Karpas-422 (cell line): ENCODE measurements at regions not wholly inside any gene's neighbourhood (a gene's known extent, or its start where the extent isn't known, plus 50 kb on each side); places are given as distances from the start of the nearest gene placed in this dataset.

Source experiments
- DNase-seq: peaks from one replicate; pipeline ENCODE4 v3.0.0-alpha.2; 2015
- H2AFZ ChIP-seq: fragments of 200-600 bp; sonication (generic); 2 replicates; pipeline ENCODE4 v1.6.1; 2014; ENCODE audit warnings: antibody characterized with exemption, low read length, mixed read lengths
- H3K27ac ChIP-seq: fragments of 200-600 bp; sonication (generic); 2 replicates; pipeline ENCODE4 v1.5.1; 2014; ENCODE audit warnings: mild to moderate bottlenecking, low read length, moderate library complexity
- H3K27me3 ChIP-seq: fragments of 200-600 bp; sonication (generic); 2 replicates; pipeline ENCODE4 v1.6.1; 2014; ENCODE audit warnings: low read length, mixed read lengths
- H3K36me3 ChIP-seq: fragments of 200-600 bp; sonication (generic); 2 replicates; pipeline ENCODE4 v1.6.1; 2014; ENCODE audit warnings: low read length, mixed read lengths; ENCODE audit not compliant: insufficient read depth
- H3K4me1 ChIP-seq: fragments of 200-600 bp; sonication (generic); 2 replicates; pipeline ENCODE4 v1.6.1; 2014; ENCODE audit warnings: mild to moderate bottlenecking, low read length, mixed read lengths
- H3K4me2 ChIP-seq: fragments of 200-600 bp; sonication (generic); 2 replicates; pipeline ENCODE4 v1.6.1; 2014; ENCODE audit warnings: low read length, low read depth, mild to moderate bottlenecking; ENCODE audit not compliant: poor library complexity, severe bottlenecking
- H3K4me3 ChIP-seq: fragments of 200-600 bp; sonication (generic); 2 replicates; pipeline ENCODE4 v1.5.1; 2014; ENCODE audit warnings: mild to moderate bottlenecking, antibody characterized with exemption, low read length, mixed read lengths
- H3K79me2 ChIP-seq: fragments of 200-600 bp; sonication (generic); 2 replicates; pipeline ENCODE4 v1.6.1; 2014; ENCODE audit warnings: mild to moderate bottlenecking, low read length, mixed read lengths
- H3K9ac ChIP-seq: fragments of 200-600 bp; sonication (generic); 2 replicates; pipeline ENCODE4 v1.6.0; 2014; ENCODE audit warnings: low read length
- H3K9me2 ChIP-seq: fragments of 200-600 bp; sonication (generic), shearing (Covaris generic); replicated peaks from 2 replicates; pipeline ENCODE4 v1.6.0; 2014; ENCODE audit warnings: mild to moderate bottlenecking, low read length, moderate library complexity; ENCODE audit not compliant: insufficient read depth
- H3K9me3 ChIP-seq: fragments of 300-700, 200-600 bp; sonication (generic); 2 replicates; pipeline ENCODE4 v1.6.1; 2014; ENCODE audit warnings: low read length, mixed read lengths
- H4K20me1 ChIP-seq: fragments of 200-600 bp; sonication (generic); 2 replicates; pipeline ENCODE4 v1.6.1; 2014; ENCODE audit warnings: mild to moderate bottlenecking, antibody characterized with exemption, low read length, low read depth; ENCODE audit not compliant: insufficient read depth

DNA sequence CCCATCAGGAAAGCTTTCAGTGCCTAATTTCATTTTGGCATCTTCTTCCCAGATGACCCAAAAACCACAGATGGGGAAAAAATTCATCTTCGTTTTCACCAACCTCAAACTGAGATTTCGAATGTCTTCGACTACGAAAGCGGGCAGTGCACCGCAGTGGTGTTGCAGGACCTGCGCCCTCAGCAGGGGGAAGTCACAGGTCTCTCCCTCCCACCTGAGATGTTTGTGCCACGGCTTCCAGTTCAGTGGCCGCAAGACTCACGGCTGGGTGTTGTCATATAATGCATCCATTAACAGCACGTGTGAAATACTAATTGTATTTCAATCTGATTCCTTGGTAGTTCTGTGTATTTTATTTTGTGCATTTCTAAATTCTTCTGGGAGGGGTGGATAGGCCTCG is 66.2 kb upstream of the SALL3 start:
- H3K79me2 ChIP-seq = no peaks in the 10 kb centered on the region
- H3K27ac ChIP-seq = no peak overlapping the region
- no peak for DNase-seq
- no peaks in the 10 kb centered on the region for H3K9me2 ChIP-seq
- no peaks in the 10 kb centered on the region for H4K20me1 ChIP-seq
- H2AFZ ChIP-seq = no peak overlapping the region
- no peaks in the 10 kb centered on the region for H3K27me3 ChIP-seq
- no peak overlapping the region for H3K4me2 ChIP-seq
- H3K36me3 ChIP-seq = no peaks in the 10 kb centered on the region
- H3K4me3 ChIP-seq = no peak overlapping the region
- no peaks in the 10 kb centered on the region for H3K9me3 ChIP-seq
- no peaks in the 10 kb centered on the region for H3K4me1 ChIP-seq
- H3K9ac ChIP-seq = no peak overlapping the region

DNA sequence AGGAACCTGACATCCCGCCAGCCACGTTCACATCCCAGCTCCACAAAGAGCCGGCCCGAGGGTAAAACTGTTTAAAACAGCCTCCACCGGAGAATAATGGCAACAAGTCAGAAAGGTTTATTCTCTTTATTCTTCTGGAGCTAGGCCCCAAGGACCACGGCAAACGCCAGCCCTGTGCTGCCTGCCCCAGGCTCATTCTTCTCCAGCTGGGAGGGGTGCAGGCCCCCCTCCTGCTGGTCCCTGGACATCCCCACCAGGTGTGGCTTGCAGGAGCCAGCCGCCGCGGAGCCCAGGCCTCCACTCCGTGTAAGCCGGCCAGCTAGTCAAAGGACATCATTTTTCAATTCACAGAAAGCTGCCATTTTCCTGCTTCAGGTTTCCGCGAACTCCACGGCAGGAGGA is 65.8 kb upstream of the SALL3 start:
- no peak overlapping the region for H3K4me3 ChIP-seq
- H2AFZ ChIP-seq = no peak overlapping the region

DNA sequence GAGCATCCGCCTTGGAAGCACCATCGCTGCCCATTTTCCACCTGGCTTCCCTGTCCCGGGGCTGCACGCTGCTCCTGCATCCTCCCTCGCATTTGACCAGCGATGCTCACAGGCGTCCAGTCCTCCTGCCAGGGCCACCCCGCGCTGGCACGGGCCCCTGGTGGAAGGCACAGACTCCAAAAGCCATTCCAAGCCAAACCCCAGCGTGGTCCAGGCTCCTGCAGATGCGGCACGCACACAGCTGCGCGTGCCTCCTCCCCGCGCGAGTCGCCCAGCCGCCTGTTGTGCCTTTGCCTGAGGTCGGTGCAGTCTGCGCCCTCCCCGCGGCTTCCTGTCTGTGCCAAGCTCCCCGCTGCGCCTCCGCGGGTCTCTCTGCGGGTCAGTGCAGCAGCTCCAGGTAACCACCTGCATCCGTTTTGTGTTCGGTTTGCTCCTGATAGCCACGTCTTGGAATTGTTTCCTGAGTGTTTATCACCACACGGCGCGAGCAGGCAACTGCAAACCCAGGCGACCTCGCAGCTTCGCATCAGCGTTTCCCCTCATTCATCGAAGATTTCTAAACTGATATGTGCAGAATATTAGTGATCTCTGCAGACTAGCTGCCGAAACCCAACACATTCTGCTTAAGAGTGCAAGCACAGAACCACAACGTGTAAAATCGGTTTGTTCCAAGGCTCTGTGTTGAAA is 65.2 kb upstream of the SALL3 start:
- Histone ChIP-seq H3K4me2 (no peak overlapping the region), H3K4me1 (no peaks in the 10 kb centered on the region), H3K9me3 (no peaks in the 10 kb centered on the region), H3K9me2 (no peaks in the 10 kb centered on the region), H4K20me1 (no peaks in the 10 kb centered on the region), H3K36me3 (no peaks in the 10 kb centered on the region), H3K79me2 (no peaks in the 10 kb centered on the region), H3K27ac (no peak overlapping the region), H3K9ac (no peak overlapping the region), H3K4me3 (no peak overlapping the region), H2AFZ (no peak overlapping the region), H3K27me3 (no peaks in the 10 kb centered on the region)
- DNase-seq = no peak

More for the DNA sequence above, 65.8 kb upstream of the SALL3 start:
- no peaks in the 10 kb centered on the region for H3K4me1 ChIP-seq
- H3K79me2 ChIP-seq = no peaks in the 10 kb centered on the region
- no peak overlapping the region for H3K27ac ChIP-seq
- no peaks in the 10 kb centered on the region for H3K36me3 ChIP-seq
- H3K9ac ChIP-seq = no peak overlapping the region
- no peaks in the 10 kb centered on the region for H3K9me3 ChIP-seq
- no peaks in the 10 kb centered on the region for H4K20me1 ChIP-seq
- no peaks in the 10 kb centered on the region for H3K9me2 ChIP-seq
- no peak for DNase-seq
- H3K27me3 ChIP-seq = no peaks in the 10 kb centered on the region
- H3K4me2 ChIP-seq = no peak overlapping the region

DNA sequence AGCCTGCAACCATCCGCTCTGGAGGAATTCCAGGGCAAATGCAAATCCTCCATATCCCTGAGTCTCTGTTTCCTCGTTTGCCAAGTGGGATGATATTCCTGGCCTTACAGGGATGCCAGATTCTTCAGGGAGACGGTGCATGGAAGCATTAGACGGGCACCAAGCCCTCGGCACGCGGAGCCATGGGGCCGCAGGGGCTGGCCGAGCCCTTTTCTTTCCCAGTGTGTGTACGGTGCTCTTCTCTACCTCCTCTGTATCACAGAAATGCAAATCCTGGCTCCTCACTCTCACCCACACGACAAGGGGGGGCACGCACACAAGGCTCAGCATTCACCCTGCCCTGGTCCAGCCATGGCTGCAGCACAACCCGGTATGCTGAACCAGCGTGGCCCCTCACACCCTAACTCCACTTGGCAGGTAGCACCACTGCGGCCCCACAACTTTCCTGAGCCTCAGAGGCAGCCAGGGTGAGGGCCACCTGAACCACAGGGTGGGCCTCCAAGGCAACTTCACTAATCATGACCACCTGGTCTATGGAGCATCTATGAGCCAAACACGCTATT is 64.1 kb upstream of the SALL3 start:
- Histone ChIP-seq H2AFZ (no peak overlapping the region), H3K9me3 (no peaks in the 10 kb centered on the region), H3K9me2 (no peaks in the 10 kb centered on the region), H3K79me2 (no peaks in the 10 kb centered on the region), H3K4me3 (no peak overlapping the region), H3K27ac (no peak overlapping the region), H3K36me3 (no peaks in the 10 kb centered on the region), H3K27me3 (no peaks in the 10 kb centered on the region), H3K9ac (no peak overlapping the region), H3K4me1 (no peaks in the 10 kb centered on the region), H4K20me1 (no peaks in the 10 kb centered on the region), H3K4me2 (no peak overlapping the region)
- no peak for DNase-seq

DNA sequence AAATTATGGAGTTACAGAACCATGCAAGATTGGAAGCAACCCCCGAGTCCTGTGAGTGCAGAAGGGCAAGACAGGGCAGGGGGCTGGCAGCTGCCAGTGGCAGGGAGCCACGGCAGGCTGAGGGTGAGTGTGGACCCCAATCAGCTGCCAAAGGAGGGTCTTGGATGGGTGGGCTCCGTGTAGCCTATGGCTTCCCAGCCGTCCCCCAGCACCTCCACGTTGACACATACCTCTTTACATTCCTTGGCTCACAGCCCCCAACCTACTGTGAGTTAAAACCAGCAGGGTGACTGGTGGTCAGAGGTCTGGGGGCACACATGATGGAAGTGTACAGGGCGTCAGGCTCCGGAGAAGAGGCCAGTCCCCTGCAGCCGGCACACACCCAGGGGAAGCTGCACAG is 60.9 kb upstream of the SALL3 start:
- Histone ChIP-seq H3K27me3 (no peaks in the 10 kb centered on the region), H4K20me1 (no peaks in the 10 kb centered on the region), H2AFZ (no peak overlapping the region)

DNA sequence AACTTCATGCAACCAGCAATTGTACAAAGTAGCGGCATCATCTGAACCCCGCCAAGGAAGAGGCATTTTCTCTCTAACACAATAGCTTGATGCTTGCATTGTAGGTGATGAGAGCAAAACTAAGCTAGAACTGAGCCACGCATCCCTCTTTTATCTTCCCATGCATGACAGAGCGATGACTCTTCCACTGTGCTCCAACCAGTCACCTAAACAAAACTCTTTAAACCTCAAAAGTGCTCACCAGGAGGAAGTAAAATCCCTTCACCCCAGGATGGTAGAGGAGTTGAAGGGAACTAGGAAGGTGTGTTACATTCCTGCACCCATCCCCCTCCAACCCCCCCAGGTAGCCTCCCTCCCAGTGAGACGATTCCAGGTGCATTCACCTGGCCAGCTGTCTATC is 59.7 kb upstream of the SALL3 start:
- Histone ChIP-seq H3K27me3 (no peaks in the 10 kb centered on the region), H3K36me3 (no peaks in the 10 kb centered on the region), H3K27ac (no peak overlapping the region), H3K4me1 (no peaks in the 10 kb centered on the region), H4K20me1 (no peaks in the 10 kb centered on the region; the same call in 1 of the 2 replicates), H3K79me2 (no peaks in the 10 kb centered on the region), H3K9ac (no peak overlapping the region), H3K4me3 (no peak overlapping the region), H3K4me2 (no peak overlapping the region), H3K9me3 (no peaks in the 10 kb centered on the region), H3K9me2 (no peaks in the 10 kb centered on the region), H2AFZ (no peak overlapping the region)
- no peak for DNase-seq

More for the DNA sequence above, 60.9 kb upstream of the SALL3 start:
- H3K4me3 ChIP-seq = no peak overlapping the region
- H3K36me3 ChIP-seq = no peaks in the 10 kb centered on the region
- no peaks in the 10 kb centered on the region for H3K4me1 ChIP-seq
- H3K4me2 ChIP-seq = no peak overlapping the region
- H3K27ac ChIP-seq = no peak overlapping the region
- DNase-seq = no peak
- no peaks in the 10 kb centered on the region for H3K79me2 ChIP-seq
- no peaks in the 10 kb centered on the region for H3K9me2 ChIP-seq
- H3K9me3 ChIP-seq = no peaks in the 10 kb centered on the region
- no peak overlapping the region for H3K9ac ChIP-seq

DNA sequence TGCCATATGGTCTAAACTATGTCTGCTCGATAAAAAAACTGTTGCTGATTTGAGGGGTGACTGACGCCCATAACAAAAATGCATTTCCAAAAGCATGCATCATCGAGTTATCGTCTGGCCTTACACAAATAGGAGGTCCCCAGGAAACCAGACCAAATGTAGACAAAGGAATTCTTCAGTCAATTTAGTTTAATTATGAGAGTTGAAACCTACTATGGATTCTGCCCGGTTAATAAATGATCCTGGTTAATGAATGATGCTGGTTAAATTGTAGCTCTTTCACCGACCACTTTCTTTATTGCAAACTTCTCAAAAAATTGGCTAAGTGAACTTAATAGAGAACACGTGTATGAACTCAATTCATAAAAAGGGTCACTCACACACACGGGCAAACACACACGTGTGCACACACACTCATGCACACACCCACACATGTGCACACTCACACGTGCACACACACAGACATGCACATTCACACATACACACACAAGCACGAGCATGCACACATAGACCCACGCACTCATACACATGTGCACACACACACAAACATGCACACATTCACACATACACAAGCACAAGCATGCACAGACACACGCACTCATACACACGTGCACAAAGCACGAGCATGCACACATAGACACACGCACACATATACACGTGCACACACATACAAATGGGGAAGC is 59.0 kb upstream of the SALL3 start:
- no peak overlapping the region for H3K27ac ChIP-seq
- no peaks in the 10 kb centered on the region for H3K27me3 ChIP-seq
- H3K36me3 ChIP-seq = no peaks in the 10 kb centered on the region
- H3K4me1 ChIP-seq = no peaks in the 10 kb centered on the region
- H3K79me2 ChIP-seq = no peaks in the 10 kb centered on the region
- H3K9me2 ChIP-seq = no peaks in the 10 kb centered on the region
- H3K9ac ChIP-seq = no peak overlapping the region
- H3K9me3 ChIP-seq = no peaks in the 10 kb centered on the region
- H4K20me1 ChIP-seq = no peaks in the 10 kb centered on the region; the same call in 1 of the 2 replicates
- H3K4me3 ChIP-seq = no peak overlapping the region
- H3K4me2 ChIP-seq = no peak overlapping the region
- H2AFZ ChIP-seq = no peak overlapping the region
- DNase-seq = no peak

DNA sequence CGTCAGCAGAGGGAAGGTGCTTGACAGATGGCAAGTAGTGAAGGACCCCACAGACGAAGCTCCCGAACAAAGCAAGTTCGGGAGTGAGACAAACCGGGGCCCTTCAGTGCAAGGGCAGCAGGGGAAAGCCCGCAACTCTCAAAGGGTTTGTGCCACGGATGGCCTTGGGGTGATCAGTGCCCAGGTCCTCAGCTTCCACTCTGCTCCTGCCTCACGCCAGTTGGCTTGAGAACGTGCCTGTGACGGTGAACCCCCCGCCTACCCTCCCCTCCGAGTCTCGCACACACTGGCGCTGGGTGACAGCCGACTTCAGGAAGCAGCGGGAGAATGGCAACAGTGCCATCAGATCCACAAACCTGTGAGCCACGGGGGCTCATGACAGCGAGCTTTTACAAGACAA is 56.8 kb upstream of the SALL3 start:
- H3K27me3 ChIP-seq = no peaks in the 10 kb centered on the region
- H3K79me2 ChIP-seq = no peaks in the 10 kb centered on the region
- H2AFZ ChIP-seq = no peak overlapping the region
- no peaks in the 10 kb centered on the region for H3K4me1 ChIP-seq
- no peaks in the 10 kb centered on the region for H3K36me3 ChIP-seq
- no peak overlapping the region for H3K4me2 ChIP-seq
- no peaks in the 10 kb centered on the region for H3K9me3 ChIP-seq
- DNase-seq = no peak
- no peaks in the 10 kb centered on the region; the same call in 1 of the 2 replicates for H4K20me1 ChIP-seq
- H3K9ac ChIP-seq = no peak overlapping the region
- no peak overlapping the region for H3K4me3 ChIP-seq
- H3K9me2 ChIP-seq = no peaks in the 10 kb centered on the region
- H3K27ac ChIP-seq = no peak overlapping the region
